HFF-Myc (cell line): ENCODE measurements at regions not wholly inside any gene's neighbourhood (a gene's known extent, or its start where the extent isn't known, plus 50 kb on each side); places are given as distances from the start of the nearest gene placed in this dataset.
"Not testable (repeated sequence)": the region's sequence is repeated elsewhere in the genome, so short reads cannot be mapped to it uniquely, and the experiment has no call there.

Experiments used
- DNase-seq: peaks from one replicate; pipeline ENCODE4 v3.0.0-alpha.2; 2011; ENCODE audit warnings: low read depth; ENCODE audit errors: extremely low read depth
- H3K4me3 ChIP-seq: replicated peaks from 2 replicates; pipeline ENCODE4 v1.5.1; 2011; ENCODE audit warnings: low read depth, mild to moderate bottlenecking, control low read depth, low read length
- TF ChIP-seq, protein P1 (sequence below): IDR thresholded peaks from 2 replicates; pipeline ENCODE4 v1.5.1; 2012; ENCODE audit warnings: mild to moderate bottlenecking, low read depth, low read length, control low read depth; ENCODE audit errors: missing control alignments

DNA sequence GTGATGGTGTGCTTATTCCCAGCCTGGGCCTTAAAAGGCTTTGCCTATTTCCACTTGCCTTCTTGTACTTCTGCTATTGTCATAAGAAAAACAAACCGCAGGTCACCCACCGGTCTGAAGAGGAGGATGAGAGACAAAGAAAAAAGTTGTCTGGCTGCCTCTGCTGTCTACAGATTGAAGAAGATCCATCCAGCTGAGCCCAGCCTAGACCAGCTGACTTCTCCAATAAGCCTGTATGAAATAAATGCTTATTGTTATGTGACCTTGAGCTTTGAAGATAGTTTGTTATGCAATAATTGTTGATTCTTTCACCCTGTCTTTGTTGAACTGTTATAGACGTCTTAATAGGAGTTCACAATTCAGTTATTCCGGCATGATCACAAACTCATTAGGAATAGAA lies 223.8 kb upstream of the PRSS16 start:
- no peak overlapping the region for H3K4me3 ChIP-seq
- no peak for DNase-seq
- TF ChIP-seq, protein P1, sequence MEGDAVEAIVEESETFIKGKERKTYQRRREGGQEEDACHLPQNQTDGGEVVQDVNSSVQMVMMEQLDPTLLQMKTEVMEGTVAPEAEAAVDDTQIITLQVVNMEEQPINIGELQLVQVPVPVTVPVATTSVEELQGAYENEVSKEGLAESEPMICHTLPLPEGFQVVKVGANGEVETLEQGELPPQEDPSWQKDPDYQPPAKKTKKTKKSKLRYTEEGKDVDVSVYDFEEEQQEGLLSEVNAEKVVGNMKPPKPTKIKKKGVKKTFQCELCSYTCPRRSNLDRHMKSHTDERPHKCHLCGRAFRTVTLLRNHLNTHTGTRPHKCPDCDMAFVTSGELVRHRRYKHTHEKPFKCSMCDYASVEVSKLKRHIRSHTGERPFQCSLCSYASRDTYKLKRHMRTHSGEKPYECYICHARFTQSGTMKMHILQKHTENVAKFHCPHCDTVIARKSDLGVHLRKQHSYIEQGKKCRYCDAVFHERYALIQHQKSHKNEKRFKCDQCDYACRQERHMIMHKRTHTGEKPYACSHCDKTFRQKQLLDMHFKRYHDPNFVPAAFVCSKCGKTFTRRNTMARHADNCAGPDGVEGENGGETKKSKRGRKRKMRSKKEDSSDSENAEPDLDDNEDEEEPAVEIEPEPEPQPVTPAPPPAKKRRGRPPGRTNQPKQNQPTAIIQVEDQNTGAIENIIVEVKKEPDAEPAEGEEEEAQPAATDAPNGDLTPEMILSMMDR, result no peak

DNA sequence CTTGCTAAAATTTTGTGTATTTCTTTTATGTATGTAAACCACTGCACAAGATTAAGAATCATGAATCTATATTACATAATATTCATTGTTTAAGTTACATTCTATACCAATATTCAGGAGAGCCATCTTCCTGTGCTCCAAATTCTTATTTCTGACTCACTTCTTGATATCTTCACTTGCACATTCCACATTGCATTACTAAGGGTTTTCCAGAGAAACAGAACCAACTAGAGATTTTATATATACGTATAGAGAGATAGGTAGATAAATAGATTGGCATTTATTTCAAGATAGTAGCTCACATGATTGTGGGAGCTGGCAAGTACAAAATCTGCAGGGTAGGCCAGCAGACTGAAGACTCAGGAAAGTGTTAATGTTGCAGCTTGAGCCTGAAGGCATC lies 222.2 kb upstream of the PRSS16 start:
- no peak for DNase-seq
- TF ChIP-seq, protein P1, result no peak
- no peak overlapping the region for H3K4me3 ChIP-seq

DNA sequence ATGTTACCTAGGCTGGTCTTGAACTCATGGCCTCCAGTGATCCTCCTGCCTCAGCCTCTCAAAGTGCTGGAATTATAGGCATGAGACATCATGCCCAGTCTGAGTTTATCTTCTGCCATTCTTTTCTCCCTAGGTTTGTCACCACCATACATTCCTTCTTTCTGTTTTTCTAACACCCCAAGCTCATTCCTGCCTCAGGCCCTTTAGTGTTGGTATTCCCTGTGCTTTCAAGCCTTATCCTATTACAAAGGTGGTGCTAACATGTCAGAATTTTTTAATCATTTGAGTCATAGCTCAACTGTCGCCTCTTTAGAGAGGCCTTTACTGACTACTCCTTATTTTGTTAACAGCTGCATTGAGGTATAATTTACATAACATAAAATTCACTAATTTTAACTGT lies 221.1 kb upstream of the PRSS16 start:
- no peak for DNase-seq
- H3K4me3 ChIP-seq, result no peak overlapping the region
- TF ChIP-seq, protein P1, result no peak

DNA sequence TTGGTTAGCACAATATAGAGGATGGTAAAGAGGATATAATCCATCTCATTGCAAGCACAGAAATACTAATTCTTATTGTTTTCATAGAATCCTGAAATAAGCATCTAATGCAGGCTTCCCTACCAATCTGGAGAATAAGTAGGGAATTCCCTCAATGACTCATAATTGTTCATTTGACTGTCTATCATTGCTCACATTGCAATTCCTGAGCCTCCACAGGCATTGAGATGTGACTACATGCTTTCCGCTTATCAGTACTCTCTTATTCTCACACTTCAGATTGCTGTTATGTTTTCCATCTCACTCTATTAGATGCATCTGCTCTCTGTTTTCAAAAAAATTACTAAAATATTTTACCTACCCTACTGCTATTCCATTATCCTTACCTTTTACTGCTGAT lies 216.2 kb upstream of the PRSS16 start:
- TF ChIP-seq, protein P1, result no peak
- no peak for DNase-seq
- no peak overlapping the region for H3K4me3 ChIP-seq

DNA sequence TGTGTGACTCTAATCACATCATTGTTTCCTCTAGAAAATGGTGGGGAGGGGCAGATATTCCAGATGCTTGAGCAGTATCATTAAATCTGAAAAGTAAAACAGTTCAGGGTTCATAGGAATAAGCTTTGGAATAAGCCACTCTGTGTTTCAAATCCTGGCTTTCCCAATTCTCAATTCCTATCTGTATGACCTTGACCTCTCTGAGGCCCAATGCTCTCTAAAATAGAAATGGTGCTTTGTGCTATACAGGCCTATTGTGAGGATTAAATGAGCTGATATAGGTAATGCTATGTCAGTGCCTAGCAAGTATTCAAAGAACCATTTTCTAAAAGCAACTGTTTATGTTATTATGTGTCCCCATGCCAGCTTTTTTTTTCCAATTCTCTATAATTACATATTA lies 209.0 kb upstream of the PRSS16 start:
- TF ChIP-seq, protein P1, result no peak
- no peak for DNase-seq
- no peak overlapping the region for H3K4me3 ChIP-seq

DNA sequence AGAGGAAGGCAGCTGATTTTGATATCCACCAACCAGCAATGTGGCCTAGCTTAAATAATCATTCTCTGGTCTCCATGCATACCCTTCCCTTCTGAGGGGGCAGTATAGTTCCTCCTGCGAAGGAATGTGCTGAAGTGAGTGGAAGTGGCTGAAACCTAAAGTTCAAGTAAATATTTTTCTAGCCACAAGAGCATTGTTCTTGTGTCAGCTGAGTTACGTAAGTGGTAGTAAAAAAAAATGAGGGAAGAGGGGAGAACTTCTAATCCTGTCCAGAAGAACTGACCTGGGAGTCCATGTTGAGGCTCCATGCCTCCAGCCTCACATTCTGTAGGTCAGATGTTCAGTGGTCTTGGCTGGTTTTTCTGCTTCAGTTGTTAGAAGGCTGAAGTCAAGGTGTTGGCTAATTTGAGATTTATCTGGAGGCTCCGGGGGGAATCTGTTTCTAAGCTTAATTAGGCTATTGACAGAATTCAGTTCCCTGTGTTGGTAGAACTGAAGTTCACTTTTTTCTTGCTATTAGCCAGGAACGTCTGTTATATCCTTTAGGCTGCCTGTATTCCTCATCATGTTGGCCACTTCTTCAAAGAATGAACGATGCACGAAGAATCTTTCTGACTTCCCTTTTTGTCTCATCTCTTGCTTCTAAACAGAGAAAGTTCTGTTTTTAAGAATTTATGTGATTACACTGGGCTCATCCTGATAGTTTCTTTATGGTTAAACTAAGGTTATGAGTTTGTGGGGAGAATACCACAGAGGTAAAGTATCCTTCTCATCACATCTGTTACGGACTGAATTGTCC lies 207.1 kb upstream of the PRSS16 start:
- TF ChIP-seq, protein P1, result no peak
- no peak overlapping the region for H3K4me3 ChIP-seq
- no peak for DNase-seq

DNA sequence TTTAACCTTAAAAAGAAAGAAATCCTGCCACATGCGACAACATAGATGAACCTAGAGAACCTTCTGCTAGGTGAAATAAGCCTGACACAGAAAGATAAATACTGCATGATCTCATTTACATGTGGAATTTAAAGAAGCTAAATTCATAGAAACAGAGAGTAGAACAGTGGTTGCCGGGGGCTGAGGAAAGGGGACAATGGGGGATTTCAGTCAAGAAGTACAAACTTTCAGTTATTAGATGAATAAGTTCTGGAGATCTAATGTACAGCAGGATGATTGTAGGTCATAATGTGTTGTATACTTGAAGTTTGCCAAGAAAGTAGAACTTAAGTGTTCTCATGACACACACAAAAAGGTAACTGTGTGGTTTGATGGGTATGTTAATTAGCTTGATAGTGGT lies 204.3 kb upstream of the PRSS16 start:
- H3K4me3 ChIP-seq, result no peak overlapping the region
- TF ChIP-seq, protein P1, result no peak
- no peak for DNase-seq

DNA sequence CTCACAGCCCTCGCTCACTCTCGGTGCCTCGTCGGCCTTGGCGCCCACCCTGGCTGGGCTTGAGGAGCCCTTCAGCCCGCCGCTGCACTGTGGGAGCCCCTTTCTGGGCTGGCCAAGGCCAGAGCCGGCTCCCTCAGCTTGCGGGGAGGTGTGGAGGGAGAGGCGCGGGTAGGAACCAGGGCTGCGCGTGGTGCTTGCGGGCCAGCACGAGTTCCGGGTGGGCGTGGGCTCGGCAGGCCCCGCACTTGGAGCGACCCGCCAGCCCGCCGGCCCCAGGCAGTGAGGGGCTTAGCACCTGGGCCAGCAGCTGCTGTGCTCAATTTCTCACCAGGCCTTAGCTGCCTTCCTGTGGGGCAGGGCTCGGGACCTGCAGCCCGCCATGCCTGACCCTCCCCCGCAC lies 202.4 kb upstream of the PRSS16 start:
- not testable (repeated sequence) for DNase-seq, H3K4me3 ChIP-seq

DNA sequence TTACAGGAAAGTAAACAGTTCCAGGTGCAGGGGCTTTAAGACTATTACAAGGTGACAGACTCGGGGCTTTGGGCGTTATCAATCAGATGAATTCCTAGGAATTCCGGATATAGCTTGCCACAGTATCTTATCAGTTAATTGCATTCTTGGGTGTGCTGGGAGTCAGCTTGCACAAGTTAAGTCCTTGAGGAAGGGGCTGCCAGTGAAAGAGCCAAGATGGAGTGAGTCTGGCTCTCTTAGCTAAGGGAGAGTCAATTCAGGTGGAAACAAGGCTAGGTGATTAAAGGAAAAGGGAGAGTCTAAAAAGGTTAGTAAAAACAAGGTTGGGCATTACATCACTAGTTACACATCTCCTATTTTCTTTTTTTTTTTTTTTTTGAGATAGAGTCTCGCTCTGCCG lies 199.8 kb upstream of the PRSS16 start:
- not testable (repeated sequence) for DNase-seq, H3K4me3 ChIP-seq
